WTC11 (cell line): ENCODE measurements at regions not wholly inside any gene's neighbourhood (a gene's known extent, or its start where the extent isn't known, plus 50 kb on each side); places are given as distances from the start of the nearest gene placed in this dataset.

Experiments used
- GABPB1 ChIP-seq: sonication (generic); formaldehyde crosslinking; IDR thresholded peaks from 2 replicates; pipeline ENCODE4 v1.8.1; 2023; ENCODE audit warnings: mild to moderate bottlenecking, missing genetic modification reagents
- MYBL2 ChIP-seq: sonication (generic); formaldehyde crosslinking; IDR thresholded peaks from 2 replicates; pipeline ENCODE4 v1.8.1; 2023; ENCODE audit warnings: mild to moderate bottlenecking, moderate library complexity, missing genetic modification reagents
- ZNF138 ChIP-seq: sonication (generic); formaldehyde crosslinking; conservative IDR thresholded peaks from 2 replicates; pipeline ENCODE4 v1.8.1; 2022; ENCODE audit warnings: mild to moderate bottlenecking, moderate library complexity, missing genetic modification reagents
- TF ChIP-seq, protein P1 (sequence below): fragments of 200-600 bp; IDR thresholded peaks from 2 replicates; pipeline ENCODE4 v1.8.0; 2022; ENCODE audit warnings: antibody characterized with exemption
- TF ChIP-seq, protein P2 (sequence below): sonication (generic); formaldehyde crosslinking; IDR thresholded peaks from 2 replicates; pipeline ENCODE4 v1.8.1; 2023; ENCODE audit warnings: mild to moderate bottlenecking, moderate library complexity, missing genetic modification reagents
- TF ChIP-seq, protein P3 (sequence below): sonication (generic); formaldehyde crosslinking; IDR thresholded peaks from 2 replicates; pipeline ENCODE4 v1.8.1; 2022; ENCODE audit warnings: low read depth, mild to moderate bottlenecking, moderate library complexity, missing genetic modification reagents, borderline replicate concordance
- TF ChIP-seq, protein P4 (sequence below): sonication (generic); formaldehyde crosslinking; IDR thresholded peaks from 2 replicates; pipeline ENCODE4 v1.8.0; 2022; ENCODE audit warnings: mild to moderate bottlenecking, missing genetic modification reagents
- TF ChIP-seq, protein P5 (sequence below): fragments of 250-450 bp; sonication (Bioruptor Pico); IDR thresholded peaks from 2 replicates; pipeline ENCODE4 v1.8.0; 2021; ENCODE audit warnings: mild to moderate bottlenecking

DNA sequence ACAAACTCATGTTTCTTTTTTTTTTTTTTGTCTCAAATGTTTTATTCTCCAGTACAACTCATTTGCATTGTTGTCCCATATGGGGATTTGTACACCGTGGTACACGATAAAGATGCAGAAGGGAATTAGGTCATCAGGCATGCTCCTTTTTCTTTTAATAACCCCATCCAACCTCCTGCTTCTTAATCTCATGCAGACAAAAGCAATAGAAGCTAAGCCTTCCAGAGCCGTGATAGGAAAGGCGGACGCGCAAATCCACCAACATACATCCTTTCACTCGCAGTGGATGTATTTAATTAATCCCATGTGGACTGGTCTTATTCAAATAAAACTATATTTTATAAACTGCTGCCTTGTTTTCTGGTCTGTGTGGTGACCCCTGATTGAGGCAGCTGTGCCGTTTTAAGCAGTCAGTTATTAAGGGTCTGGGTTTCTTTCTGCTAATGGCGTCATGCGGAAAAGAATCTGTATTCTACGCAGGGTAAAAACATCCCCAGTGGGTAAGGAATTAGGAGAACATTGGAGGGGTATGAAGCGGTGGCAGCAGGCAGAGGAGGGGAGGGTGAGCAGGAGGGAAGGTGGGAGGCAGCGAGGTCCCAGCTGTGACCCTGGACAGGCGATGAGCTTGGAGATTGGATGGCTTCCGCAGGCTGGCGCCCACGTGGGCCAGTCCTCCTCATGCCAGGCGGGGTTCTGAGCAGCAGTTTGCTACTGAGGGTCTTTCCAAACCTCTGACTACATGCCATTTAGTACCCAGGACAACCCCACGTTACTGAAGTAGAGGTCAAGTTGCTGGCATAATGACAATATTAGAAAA lies 172.8 kb downstream of the LINC00237 start:
- TF ChIP-seq, protein P1, sequence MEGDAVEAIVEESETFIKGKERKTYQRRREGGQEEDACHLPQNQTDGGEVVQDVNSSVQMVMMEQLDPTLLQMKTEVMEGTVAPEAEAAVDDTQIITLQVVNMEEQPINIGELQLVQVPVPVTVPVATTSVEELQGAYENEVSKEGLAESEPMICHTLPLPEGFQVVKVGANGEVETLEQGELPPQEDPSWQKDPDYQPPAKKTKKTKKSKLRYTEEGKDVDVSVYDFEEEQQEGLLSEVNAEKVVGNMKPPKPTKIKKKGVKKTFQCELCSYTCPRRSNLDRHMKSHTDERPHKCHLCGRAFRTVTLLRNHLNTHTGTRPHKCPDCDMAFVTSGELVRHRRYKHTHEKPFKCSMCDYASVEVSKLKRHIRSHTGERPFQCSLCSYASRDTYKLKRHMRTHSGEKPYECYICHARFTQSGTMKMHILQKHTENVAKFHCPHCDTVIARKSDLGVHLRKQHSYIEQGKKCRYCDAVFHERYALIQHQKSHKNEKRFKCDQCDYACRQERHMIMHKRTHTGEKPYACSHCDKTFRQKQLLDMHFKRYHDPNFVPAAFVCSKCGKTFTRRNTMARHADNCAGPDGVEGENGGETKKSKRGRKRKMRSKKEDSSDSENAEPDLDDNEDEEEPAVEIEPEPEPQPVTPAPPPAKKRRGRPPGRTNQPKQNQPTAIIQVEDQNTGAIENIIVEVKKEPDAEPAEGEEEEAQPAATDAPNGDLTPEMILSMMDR = no peak
- TF ChIP-seq, protein P2, sequence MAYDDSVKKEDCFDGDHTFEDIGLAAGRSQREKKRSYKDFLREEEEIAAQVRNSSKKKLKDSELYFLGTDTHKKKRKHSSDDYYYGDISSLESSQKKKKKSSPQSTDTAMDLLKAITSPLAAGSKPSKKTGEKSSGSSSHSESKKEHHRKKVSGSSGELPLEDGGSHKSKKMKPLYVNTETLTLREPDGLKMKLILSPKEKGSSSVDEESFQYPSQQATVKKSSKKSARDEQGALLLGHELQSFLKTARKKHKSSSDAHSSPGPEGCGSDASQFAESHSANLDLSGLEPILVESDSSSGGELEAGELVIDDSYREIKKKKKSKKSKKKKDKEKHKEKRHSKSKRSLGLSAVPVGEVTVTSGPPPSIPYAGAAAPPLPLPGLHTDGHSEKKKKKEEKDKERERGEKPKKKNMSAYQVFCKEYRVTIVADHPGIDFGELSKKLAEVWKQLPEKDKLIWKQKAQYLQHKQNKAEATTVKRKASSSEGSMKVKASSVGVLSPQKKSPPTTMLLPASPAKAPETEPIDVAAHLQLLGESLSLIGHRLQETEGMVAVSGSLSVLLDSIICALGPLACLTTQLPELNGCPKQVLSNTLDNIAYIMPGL (CRISPR knock-in tag) = no peak
- TF ChIP-seq, protein P3, sequence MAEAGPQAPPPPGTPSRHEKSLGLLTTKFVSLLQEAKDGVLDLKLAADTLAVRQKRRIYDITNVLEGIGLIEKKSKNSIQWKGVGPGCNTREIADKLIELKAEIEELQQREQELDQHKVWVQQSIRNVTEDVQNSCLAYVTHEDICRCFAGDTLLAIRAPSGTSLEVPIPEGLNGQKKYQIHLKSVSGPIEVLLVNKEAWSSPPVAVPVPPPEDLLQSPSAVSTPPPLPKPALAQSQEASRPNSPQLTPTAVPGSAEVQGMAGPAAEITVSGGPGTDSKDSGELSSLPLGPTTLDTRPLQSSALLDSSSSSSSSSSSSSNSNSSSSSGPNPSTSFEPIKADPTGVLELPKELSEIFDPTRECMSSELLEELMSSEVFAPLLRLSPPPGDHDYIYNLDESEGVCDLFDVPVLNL (CRISPR knock-in tag) = no peak
- TF ChIP-seq MYBL2 = no peak
- TF ChIP-seq, protein P4, sequence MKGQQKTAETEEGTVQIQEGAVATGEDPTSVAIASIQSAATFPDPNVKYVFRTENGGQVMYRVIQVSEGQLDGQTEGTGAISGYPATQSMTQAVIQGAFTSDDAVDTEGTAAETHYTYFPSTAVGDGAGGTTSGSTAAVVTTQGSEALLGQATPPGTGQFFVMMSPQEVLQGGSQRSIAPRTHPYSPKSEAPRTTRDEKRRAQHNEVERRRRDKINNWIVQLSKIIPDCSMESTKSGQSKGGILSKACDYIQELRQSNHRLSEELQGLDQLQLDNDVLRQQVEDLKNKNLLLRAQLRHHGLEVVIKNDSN (CRISPR knock-in tag) = no peak
- TF ChIP-seq, protein P5, sequence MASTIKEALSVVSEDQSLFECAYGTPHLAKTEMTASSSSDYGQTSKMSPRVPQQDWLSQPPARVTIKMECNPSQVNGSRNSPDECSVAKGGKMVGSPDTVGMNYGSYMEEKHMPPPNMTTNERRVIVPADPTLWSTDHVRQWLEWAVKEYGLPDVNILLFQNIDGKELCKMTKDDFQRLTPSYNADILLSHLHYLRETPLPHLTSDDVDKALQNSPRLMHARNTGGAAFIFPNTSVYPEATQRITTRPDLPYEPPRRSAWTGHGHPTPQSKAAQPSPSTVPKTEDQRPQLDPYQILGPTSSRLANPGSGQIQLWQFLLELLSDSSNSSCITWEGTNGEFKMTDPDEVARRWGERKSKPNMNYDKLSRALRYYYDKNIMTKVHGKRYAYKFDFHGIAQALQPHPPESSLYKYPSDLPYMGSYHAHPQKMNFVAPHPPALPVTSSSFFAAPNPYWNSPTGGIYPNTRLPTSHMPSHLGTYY (CRISPR knock-in tag) = no peak
- no peak for TF ChIP-seq ZNF138 (CRISPR knock-in tag)
- no peak for TF ChIP-seq GABPB1 (CRISPR knock-in tag)
